GM12878 (cell line): ENCODE measurements at regions not wholly inside any gene's neighbourhood (a gene's known extent, or its start where the extent isn't known, plus 50 kb on each side); places are given as distances from the start of the nearest gene placed in this dataset.

Source experiments
- BRCA1 ChIP-seq: IDR thresholded peaks from 2 replicates; pipeline ENCODE4 v1.6.1; 2011; ENCODE audit warnings: low read depth, low read length, improper control_type of control experiment
- GATAD2B ChIP-seq: fragments of 450-650 bp; conservative IDR thresholded peaks from 2 replicates; pipeline ENCODE4 v1.6.1; 2017; ENCODE audit warnings: low read depth, mild to moderate bottlenecking, moderate library complexity
- HDGF ChIP-seq: fragments of 450-650 bp; IDR thresholded peaks from 2 replicates; pipeline ENCODE4 v1.6.1; 2016; ENCODE audit warnings: antibody characterized with exemption
- SMC3 ChIP-seq: IDR thresholded peaks from 2 replicates; pipeline ENCODE4 v1.6.1; 2011; ENCODE audit warnings: low read length, improper control_type of control experiment, borderline replicate concordance
- YBX1 ChIP-seq: fragments of 450-650 bp; IDR thresholded peaks from 2 replicates; pipeline ENCODE4 v1.6.1; 2016; ENCODE audit warnings: antibody characterized with exemption
- TF ChIP-seq, protein P1 (sequence below): fragments of 450-650 bp; IDR thresholded peaks from 2 replicates; pipeline ENCODE4 v1.6.1; 2017; ENCODE audit warnings: mild to moderate bottlenecking, moderate library complexity
- TF ChIP-seq, protein P2 (sequence below): fragments of 450-650 bp; formaldehyde crosslinking; IDR thresholded peaks from 2 replicates; pipeline ENCODE4 v1.4.0; 2022; ENCODE audit warnings: mild to moderate bottlenecking, moderate library complexity
- TF ChIP-seq, protein P3 (sequence below): IDR thresholded peaks from 2 replicates; pipeline ENCODE4 v1.6.1; 2012; ENCODE audit warnings: low read depth, low read length, improper control_type of control experiment
- TF ChIP-seq, protein P4 (sequence below): IDR thresholded peaks from 2 replicates; pipeline ENCODE4 v1.6.1; 2011; ENCODE audit warnings: borderline replicate concordance, low read depth, mild to moderate bottlenecking, moderate library complexity, low read length; ENCODE audit not compliant: insufficient read depth, poor library complexity, severe bottlenecking

DNA sequence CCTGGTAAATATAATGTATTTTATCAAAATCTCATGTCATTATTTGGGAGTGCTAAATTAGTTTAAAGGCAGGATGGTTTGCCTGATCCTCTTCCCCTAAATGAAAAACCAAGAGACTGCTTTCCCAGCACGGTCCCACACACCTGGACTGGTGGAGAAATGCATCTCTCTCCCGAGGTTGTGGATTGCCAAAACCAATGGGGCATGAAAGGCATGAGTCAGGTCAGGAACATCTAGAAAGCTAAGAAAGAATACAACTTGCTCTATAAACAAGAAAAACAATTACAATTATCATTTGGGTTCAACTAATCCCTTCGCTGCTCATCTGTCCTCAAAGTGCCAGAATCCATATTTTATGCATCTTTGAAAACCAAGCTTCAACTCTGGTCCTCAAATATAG, 308.3 kb upstream of the IRAK1BP1 start (continued):
- no peak for TF ChIP-seq YBX1
- TF ChIP-seq, protein P1, sequence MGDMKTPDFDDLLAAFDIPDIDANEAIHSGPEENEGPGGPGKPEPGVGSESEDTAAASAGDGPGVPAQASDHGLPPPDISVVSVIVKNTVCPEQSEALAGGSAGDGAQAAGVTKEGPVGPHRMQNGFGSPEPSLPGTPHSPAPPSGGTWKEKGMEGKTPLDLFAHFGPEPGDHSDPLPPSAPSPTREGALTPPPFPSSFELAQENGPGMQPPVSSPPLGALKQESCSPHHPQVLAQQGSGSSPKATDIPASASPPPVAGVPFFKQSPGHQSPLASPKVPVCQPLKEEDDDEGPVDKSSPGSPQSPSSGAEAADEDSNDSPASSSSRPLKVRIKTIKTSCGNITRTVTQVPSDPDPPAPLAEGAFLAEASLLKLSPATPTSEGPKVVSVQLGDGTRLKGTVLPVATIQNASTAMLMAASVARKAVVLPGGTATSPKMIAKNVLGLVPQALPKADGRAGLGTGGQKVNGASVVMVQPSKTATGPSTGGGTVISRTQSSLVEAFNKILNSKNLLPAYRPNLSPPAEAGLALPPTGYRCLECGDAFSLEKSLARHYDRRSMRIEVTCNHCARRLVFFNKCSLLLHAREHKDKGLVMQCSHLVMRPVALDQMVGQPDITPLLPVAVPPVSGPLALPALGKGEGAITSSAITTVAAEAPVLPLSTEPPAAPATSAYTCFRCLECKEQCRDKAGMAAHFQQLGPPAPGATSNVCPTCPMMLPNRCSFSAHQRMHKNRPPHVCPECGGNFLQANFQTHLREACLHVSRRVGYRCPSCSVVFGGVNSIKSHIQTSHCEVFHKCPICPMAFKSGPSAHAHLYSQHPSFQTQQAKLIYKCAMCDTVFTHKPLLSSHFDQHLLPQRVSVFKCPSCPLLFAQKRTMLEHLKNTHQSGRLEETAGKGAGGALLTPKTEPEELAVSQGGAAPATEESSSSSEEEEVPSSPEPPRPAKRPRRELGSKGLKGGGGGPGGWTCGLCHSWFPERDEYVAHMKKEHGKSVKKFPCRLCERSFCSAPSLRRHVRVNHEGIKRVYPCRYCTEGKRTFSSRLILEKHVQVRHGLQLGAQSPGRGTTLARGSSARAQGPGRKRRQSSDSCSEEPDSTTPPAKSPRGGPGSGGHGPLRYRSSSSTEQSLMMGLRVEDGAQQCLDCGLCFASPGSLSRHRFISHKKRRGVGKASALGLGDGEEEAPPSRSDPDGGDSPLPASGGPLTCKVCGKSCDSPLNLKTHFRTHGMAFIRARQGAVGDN: no peak
- TF ChIP-seq SMC3: no peak
- TF ChIP-seq HDGF: no peak
- TF ChIP-seq, protein P2, sequence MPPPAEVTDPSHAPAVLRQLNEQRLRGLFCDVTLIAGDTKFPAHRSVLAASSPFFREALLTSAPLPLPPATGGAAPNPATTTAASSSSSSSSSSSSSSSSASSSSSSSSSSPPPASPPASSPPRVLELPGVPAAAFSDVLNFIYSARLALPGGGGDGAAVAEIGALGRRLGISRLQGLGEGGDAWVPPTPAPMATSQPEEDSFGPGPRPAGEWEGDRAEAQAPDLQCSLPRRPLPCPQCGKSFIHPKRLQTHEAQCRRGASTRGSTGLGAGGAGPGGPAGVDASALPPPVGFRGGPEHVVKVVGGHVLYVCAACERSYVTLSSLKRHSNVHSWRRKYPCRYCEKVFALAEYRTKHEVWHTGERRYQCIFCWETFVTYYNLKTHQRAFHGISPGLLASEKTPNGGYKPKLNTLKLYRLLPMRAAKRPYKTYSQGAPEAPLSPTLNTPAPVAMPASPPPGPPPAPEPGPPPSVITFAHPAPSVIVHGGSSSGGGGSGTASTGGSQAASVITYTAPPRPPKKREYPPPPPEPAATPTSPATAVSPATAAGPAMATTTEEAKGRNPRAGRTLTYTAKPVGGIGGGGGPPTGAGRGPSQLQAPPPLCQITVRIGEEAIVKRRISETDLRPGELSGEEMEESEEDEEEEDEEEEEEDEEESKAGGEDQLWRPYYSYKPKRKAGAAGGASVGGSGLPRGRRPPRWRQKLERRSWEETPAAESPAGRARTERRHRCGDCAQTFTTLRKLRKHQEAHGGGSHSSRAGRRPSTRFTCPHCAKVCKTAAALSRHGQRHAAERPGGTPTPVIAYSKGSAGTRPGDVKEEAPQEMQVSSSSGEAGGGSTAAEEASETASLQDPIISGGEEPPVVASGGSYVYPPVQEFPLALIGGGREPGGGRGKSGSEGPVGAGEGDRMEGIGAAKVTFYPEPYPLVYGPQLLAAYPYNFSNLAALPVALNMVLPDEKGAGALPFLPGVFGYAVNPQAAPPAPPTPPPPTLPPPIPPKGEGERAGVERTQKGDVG (CRISPR knock-in tag): no peak
- TF ChIP-seq, protein P3, sequence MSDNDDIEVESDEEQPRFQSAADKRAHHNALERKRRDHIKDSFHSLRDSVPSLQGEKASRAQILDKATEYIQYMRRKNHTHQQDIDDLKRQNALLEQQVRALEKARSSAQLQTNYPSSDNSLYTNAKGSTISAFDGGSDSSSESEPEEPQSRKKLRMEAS: no peak
- TF ChIP-seq BRCA1: no peak
- TF ChIP-seq, protein P4, sequence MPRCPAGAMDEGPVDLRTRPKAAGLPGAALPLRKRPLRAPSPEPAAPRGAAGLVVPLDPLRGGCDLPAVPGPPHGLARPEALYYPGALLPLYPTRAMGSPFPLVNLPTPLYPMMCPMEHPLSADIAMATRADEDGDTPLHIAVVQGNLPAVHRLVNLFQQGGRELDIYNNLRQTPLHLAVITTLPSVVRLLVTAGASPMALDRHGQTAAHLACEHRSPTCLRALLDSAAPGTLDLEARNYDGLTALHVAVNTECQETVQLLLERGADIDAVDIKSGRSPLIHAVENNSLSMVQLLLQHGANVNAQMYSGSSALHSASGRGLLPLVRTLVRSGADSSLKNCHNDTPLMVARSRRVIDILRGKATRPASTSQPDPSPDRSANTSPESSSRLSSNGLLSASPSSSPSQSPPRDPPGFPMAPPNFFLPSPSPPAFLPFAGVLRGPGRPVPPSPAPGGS: no peak
- TF ChIP-seq GATAD2B: no peak
